ENCODE measurements at regions not wholly inside any gene's neighbourhood (a gene's known extent, or its start where the extent isn't known, plus 50 kb on each side); places are given as distances from the start of the nearest gene placed in this dataset.

DNA sequence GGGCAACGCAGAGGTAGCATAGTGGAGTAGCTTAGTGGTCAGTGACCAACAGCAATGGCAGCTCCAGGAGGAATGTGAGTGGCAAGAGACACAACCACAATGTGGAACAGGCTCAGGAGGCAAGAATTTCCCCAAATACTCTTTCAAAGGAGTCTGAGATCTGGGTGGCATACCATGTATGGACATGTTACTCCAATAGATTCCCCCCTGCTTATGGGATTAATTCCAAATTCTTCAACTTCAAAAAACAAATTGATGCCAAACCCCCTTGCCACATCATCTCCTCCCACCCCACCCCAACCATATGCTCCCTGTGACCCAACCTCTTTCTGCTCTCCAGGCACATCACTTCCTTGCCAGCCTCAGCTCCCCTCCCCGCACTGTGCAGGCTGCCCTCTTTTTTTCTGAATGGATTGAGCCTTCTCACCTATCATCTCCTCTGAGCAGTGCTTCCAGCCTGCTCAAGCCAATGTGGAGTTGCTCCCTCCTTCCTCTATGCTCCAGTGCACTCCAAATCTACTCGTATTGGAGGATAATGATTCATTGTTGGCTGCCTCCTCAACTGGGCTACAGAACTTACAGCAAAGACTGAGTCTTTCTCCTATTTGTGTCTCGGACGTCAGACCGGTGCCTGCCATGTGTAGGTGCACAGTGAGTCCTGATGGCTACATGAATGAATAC, 93.0 kb upstream of the CEP85L start:
- Mint-ChIP-seq H3K27ac (ENCODE audit: unreplicated experiment) (no peak overlapping the region), H3K4me3 (ENCODE audit: unreplicated experiment) (no peak overlapping the region), H3K36me3 (ENCODE audit: unreplicated experiment) (no peaks in the 10 kb centered on the region), H3K4me1 (ENCODE audit: low read depth, unreplicated experiment) (peaks cover 21% of the 10 kb centered on the region), H3K27me3 (ENCODE audit: unreplicated experiment) (no peaks in the 10 kb centered on the region), H3K9me3 (ENCODE audit: unreplicated experiment) (peaks cover 2% of the 10 kb centered on the region)
- TF ChIP-seq, protein P1, sequence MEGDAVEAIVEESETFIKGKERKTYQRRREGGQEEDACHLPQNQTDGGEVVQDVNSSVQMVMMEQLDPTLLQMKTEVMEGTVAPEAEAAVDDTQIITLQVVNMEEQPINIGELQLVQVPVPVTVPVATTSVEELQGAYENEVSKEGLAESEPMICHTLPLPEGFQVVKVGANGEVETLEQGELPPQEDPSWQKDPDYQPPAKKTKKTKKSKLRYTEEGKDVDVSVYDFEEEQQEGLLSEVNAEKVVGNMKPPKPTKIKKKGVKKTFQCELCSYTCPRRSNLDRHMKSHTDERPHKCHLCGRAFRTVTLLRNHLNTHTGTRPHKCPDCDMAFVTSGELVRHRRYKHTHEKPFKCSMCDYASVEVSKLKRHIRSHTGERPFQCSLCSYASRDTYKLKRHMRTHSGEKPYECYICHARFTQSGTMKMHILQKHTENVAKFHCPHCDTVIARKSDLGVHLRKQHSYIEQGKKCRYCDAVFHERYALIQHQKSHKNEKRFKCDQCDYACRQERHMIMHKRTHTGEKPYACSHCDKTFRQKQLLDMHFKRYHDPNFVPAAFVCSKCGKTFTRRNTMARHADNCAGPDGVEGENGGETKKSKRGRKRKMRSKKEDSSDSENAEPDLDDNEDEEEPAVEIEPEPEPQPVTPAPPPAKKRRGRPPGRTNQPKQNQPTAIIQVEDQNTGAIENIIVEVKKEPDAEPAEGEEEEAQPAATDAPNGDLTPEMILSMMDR (IDR thresholded peaks at IDR 0.05; ENCODE audit: partially characterized antibody, unreplicated experiment), result no peak
- DNase-seq, result no peak

DNA sequence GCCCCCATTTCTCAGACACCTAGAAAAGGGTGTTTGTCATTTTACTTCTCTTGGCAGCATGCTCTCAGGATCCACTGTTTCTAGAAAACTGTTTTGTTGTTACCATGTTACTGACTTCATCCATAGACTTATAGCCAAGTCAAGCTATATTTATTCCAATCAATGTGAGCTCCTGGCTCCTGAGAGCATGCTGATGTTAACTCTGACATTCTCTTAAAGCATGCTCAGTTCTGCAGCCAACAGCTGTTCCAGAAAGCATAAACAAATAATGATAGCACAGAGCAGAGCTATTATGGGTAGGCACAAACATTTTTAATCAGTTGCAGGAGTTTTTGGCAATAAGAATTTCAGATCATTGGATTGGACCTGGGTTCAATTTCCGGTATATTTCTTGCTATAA, 92.4 kb upstream of the CEP85L start:
- no peaks in the 10 kb centered on the region for H3K36me3 Mint-ChIP-seq (ENCODE audit: unreplicated experiment)
- DNase-seq, result no peak
- TF ChIP-seq, protein P1 (IDR thresholded peaks at IDR 0.05; ENCODE audit: partially characterized antibody, unreplicated experiment), result no peak
- peaks cover 21% of the 10 kb centered on the region for H3K4me1 Mint-ChIP-seq (ENCODE audit: low read depth, unreplicated experiment)
- H3K27me3 Mint-ChIP-seq (ENCODE audit: unreplicated experiment), result no peaks in the 10 kb centered on the region
- no peak overlapping the region for H3K4me3 Mint-ChIP-seq (ENCODE audit: unreplicated experiment)
- H3K27ac Mint-ChIP-seq (ENCODE audit: unreplicated experiment), result no peak overlapping the region
- H3K9me3 Mint-ChIP-seq (ENCODE audit: unreplicated experiment), result peaks cover 2% of the 10 kb centered on the region

DNA sequence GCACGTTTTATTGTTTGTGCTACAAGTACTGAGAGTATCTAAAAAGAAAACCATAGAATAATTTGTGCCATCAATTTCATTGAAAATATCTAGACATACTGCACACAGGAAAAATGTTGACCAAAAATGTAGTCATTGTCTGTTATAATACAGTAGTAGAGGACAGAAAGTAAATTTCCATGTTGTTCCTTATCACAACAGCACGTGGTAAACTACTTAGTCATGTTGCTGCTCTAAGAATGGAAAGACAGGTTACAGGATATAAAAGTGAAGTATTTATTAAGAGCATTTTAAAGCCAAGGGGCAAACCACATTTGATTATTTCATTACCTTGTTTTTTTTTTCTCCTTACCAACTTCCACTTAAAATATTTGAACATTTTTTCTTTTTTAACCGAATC, 89.0 kb upstream of the CEP85L start:
- Mint-ChIP-seq H3K4me1 (ENCODE audit: low read depth, unreplicated experiment) (peaks cover 13% of the 10 kb centered on the region), H3K9me3 (ENCODE audit: unreplicated experiment) (peaks cover 4% of the 10 kb centered on the region), H3K27me3 (ENCODE audit: unreplicated experiment) (peaks cover 2% of the 10 kb centered on the region), H3K27ac (ENCODE audit: unreplicated experiment) (peak overlapping the region; percentile 56), H3K36me3 (ENCODE audit: unreplicated experiment) (no peaks in the 10 kb centered on the region), H3K4me3 (ENCODE audit: unreplicated experiment) (no peak overlapping the region)
- no peak for DNase-seq
- TF ChIP-seq, protein P1 (IDR thresholded peaks at IDR 0.05; ENCODE audit: partially characterized antibody, unreplicated experiment), result no peak

DNA sequence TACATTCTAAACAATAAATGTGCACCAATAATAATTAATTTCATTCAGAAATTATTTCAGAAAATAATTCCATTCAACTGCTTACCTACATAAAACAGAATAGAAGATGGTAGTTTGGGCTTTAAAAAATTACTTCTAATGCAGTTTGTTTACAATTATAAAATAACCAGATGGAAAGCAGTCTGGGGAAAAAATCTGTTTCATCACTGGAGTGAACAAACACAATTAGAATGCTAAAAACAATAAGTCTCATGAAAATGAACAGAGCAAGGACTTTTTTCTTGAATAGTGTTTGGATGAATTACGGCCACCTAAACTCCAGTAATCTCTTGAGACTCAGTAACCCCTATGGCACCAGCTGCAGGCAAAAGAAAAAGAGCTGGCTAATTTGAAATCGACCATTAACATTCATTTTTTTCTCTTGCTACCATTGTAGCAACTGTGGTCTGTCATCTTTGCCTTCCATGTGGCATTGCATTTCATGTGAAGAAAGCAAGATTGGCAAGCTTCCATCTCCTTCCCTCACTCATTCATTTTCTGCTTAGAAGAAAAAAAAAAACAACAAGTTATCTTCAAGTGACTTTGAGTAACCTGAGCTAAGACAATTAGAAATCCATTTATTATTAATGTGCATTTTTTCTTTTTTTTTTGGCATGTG, 88.4 kb upstream of the CEP85L start:
- H3K27ac Mint-ChIP-seq (ENCODE audit: unreplicated experiment), result peak overlapping the region; percentile 56
- H3K4me3 Mint-ChIP-seq (ENCODE audit: unreplicated experiment), result peak overlapping the region; percentile 35
- no peak for DNase-seq
- H3K27me3 Mint-ChIP-seq (ENCODE audit: unreplicated experiment), result peaks cover 2% of the 10 kb centered on the region
- no peaks in the 10 kb centered on the region for H3K36me3 Mint-ChIP-seq (ENCODE audit: unreplicated experiment)
- TF ChIP-seq, protein P1 (IDR thresholded peaks at IDR 0.05; ENCODE audit: partially characterized antibody, unreplicated experiment), result no peak
- H3K4me1 Mint-ChIP-seq (ENCODE audit: low read depth, unreplicated experiment), result peaks cover 15% of the 10 kb centered on the region
- peaks cover 4% of the 10 kb centered on the region for H3K9me3 Mint-ChIP-seq (ENCODE audit: unreplicated experiment)

DNA sequence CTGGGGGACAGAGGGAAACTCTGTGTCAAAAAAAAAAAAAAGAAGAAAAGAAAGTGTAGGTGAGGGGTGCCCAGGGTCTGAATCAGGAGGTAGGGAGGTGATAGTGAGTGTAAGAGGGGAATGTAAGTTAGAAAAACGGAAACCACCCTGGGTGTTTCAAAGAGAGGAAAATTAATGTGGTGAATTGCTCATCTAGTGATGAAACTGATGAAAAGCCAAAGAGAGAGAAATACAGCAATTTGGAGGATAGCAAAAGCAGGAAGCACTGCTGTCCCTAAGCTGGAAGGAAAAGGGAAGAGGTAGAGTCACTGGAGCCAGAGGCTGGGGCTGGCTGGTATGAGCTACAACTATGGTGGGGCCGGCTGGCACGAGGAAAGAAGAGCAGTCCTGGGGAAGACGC, 85.0 kb upstream of the CEP85L start:
- Mint-ChIP-seq H3K4me1 (ENCODE audit: low read depth, unreplicated experiment) (peaks cover 15% of the 10 kb centered on the region), H3K9me3 (ENCODE audit: unreplicated experiment) (peaks cover 4% of the 10 kb centered on the region), H3K4me3 (ENCODE audit: unreplicated experiment) (no peak overlapping the region), H3K36me3 (ENCODE audit: unreplicated experiment) (no peaks in the 10 kb centered on the region), H3K27me3 (ENCODE audit: unreplicated experiment) (peaks cover 2% of the 10 kb centered on the region), H3K27ac (ENCODE audit: unreplicated experiment) (no peak overlapping the region)
- TF ChIP-seq, protein P1 (IDR thresholded peaks at IDR 0.05; ENCODE audit: partially characterized antibody, unreplicated experiment), result no peak
- DNase-seq, result no peak
